H9 (cell line): ENCODE measurements at regions not wholly inside any gene's neighbourhood (a gene's known extent, or its start where the extent isn't known, plus 50 kb on each side); places are given as distances from the start of the nearest gene placed in this dataset.

Experiments used
- DNase-seq: peaks from one replicate; pipeline ENCODE4 v3.0.0-alpha.2; 2017
- H2AFZ ChIP-seq: one replicate; pipeline ENCODE4 v1.6.1; 2013; ENCODE audit warnings: mild to moderate bottlenecking, low read length, control low read depth, moderate library complexity
- H2AK5ac ChIP-seq: 2 replicates; pipeline ENCODE4 v1.6.1; 2013; ENCODE audit warnings: low read length, control low read depth, mixed read lengths; ENCODE audit not compliant: insufficient read length
- H2BK120ac ChIP-seq: one replicate; pipeline ENCODE4 v1.6.1; 2013; ENCODE audit warnings: low read depth, mild to moderate bottlenecking, low read length, control low read depth, inconsistent platforms; ENCODE audit not compliant: poor library complexity, severe bottlenecking
- H2BK12ac ChIP-seq: 2 replicates; pipeline ENCODE4 v1.6.1; 2013; ENCODE audit warnings: low read length, control low read depth, mixed read lengths, low read depth; ENCODE audit not compliant: insufficient read length
- H2BK15ac ChIP-seq: 2 replicates; pipeline ENCODE4 v1.6.1; 2013; ENCODE audit warnings: low read depth, low read length, control low read depth
- H2BK20ac ChIP-seq: one replicate; pipeline ENCODE4 v1.6.1; 2013; ENCODE audit warnings: low read depth, mild to moderate bottlenecking, low read length, control low read depth, inconsistent platforms; ENCODE audit not compliant: poor library complexity, severe bottlenecking
- H2BK5ac ChIP-seq: 2 replicates; pipeline ENCODE4 v1.6.1; 2013; ENCODE audit warnings: low read length, control low read depth, mixed read lengths; ENCODE audit not compliant: insufficient read length
- H3K14ac ChIP-seq: 2 replicates; pipeline ENCODE4 v1.6.1; 2013; ENCODE audit warnings: low read length, control low read depth; ENCODE audit not compliant: insufficient read depth
- H3K18ac ChIP-seq: 2 replicates; pipeline ENCODE4 v1.6.1; 2013; ENCODE audit warnings: low read depth, mild to moderate bottlenecking, mixed read lengths, low read length, control low read depth; ENCODE audit not compliant: insufficient read length
- H3K23ac ChIP-seq: 2 replicates; pipeline ENCODE4 v1.6.1; 2013; ENCODE audit warnings: low read length, control low read depth, mixed read lengths, low read depth; ENCODE audit not compliant: insufficient read length
- H3K23me2 ChIP-seq: 2 replicates; pipeline ENCODE4 v1.6.1; 2013; ENCODE audit warnings: low read depth, mild to moderate bottlenecking, mixed read lengths, low read length, control low read depth; ENCODE audit not compliant: insufficient read length, poor library complexity, severe bottlenecking
- H3K27ac ChIP-seq: 2 replicates; pipeline ENCODE4 v1.5.1; 2013; ENCODE audit warnings: low read length, control low read depth, mixed read lengths, low read depth; ENCODE audit not compliant: insufficient read length
- H3K27me3 ChIP-seq: 2 replicates; pipeline ENCODE4 v1.6.1; 2013; ENCODE audit warnings: low read length, control low read depth, inconsistent platforms; ENCODE audit not compliant: insufficient read depth
- H3K4ac ChIP-seq: 2 replicates; pipeline ENCODE4 v1.6.1; 2013; ENCODE audit warnings: low read depth, mild to moderate bottlenecking, control low read depth, inconsistent platforms, low read length, moderate library complexity
- H3K4me1 ChIP-seq: 2 replicates; pipeline ENCODE4 v1.6.1; 2013; ENCODE audit warnings: low read length, control low read depth, inconsistent platforms; ENCODE audit not compliant: insufficient read depth
- H3K4me2 ChIP-seq: 2 replicates; pipeline ENCODE4 v1.6.1; 2013; ENCODE audit warnings: low read length, control low read depth, mixed read lengths; ENCODE audit not compliant: insufficient read length, insufficient read depth
- H3K56ac ChIP-seq: 2 replicates; pipeline ENCODE4 v1.6.1; 2013; ENCODE audit warnings: low read depth, mild to moderate bottlenecking, mixed read lengths, low read length, control low read depth; ENCODE audit not compliant: insufficient read length
- H3K79me1 ChIP-seq: 2 replicates; pipeline ENCODE4 v1.6.1; 2013; ENCODE audit warnings: low read depth, mild to moderate bottlenecking, moderate library complexity, low read length, control low read depth, inconsistent platforms; ENCODE audit not compliant: insufficient read depth, poor library complexity, severe bottlenecking
- H3K79me2 ChIP-seq: 2 replicates; pipeline ENCODE4 v1.6.1; 2013; ENCODE audit warnings: low read length, control low read depth, inconsistent platforms; ENCODE audit not compliant: insufficient read depth
- H3K9ac ChIP-seq: 2 replicates; pipeline ENCODE4 v1.6.1; 2013; ENCODE audit warnings: low read length, control low read depth, mixed read lengths; ENCODE audit not compliant: insufficient read length; ENCODE audit errors: extremely low read depth
- H3K9me3 ChIP-seq: one replicate; pipeline ENCODE4 v1.6.1; 2013; ENCODE audit warnings: low read depth, low read length, inconsistent platforms; ENCODE audit not compliant: control insufficient read depth
- H3T11ph ChIP-seq: one replicate; pipeline ENCODE4 v1.6.1; 2013; ENCODE audit warnings: mild to moderate bottlenecking, low read length, control low read depth, inconsistent platforms
- H4K20me1 ChIP-seq: one replicate; pipeline ENCODE4 v1.6.1; 2013; ENCODE audit not compliant: control insufficient read depth, insufficient read length, insufficient read depth
- H4K5ac ChIP-seq: 2 replicates; pipeline ENCODE4 v1.6.1; 2013; ENCODE audit warnings: low read depth, mild to moderate bottlenecking, mixed read lengths, low read length, control low read depth; ENCODE audit not compliant: insufficient read length
- H4K8ac ChIP-seq: replicated peaks from 2 replicates; pipeline ENCODE4 v1.6.1; 2013; ENCODE audit warnings: low read length, control low read depth, mixed read lengths, low read depth; ENCODE audit not compliant: insufficient read length
- H4K91ac ChIP-seq: 2 replicates; pipeline ENCODE4 v1.6.1; 2013; ENCODE audit warnings: low read depth, mild to moderate bottlenecking, moderate library complexity, mixed read lengths, low read length, control low read depth; ENCODE audit not compliant: insufficient read length
- H3K27ac Mint-ChIP-seq, 3 experiments: 2 replicates in 2 of 3; 3 replicates in 1 of 3; pipeline ENCODE4 v1.8.0; 2020 to 2021; ENCODE audit warnings: mixed read lengths in 3 of 3, mild to moderate bottlenecking in 1 of 3, moderate library complexity in 1 of 3
- H3K27me3 Mint-ChIP-seq: 2 replicates; pipeline ENCODE4 v1.8.0; 2021; ENCODE audit warnings: low read depth, mild to moderate bottlenecking, moderate library complexity, mixed read lengths
- H3K36me3 Mint-ChIP-seq, 3 experiments: 2 replicates in 2 of 3; 3 replicates in 1 of 3; pipeline ENCODE4 v1.8.0; 2020 to 2021; ENCODE audit warnings: low read depth in 3 of 3, mixed read lengths in 3 of 3; ENCODE audit not compliant: insufficient read depth in 1 of 3
- H3K4me1 Mint-ChIP-seq, 2 experiments: 2 replicates each; pipeline ENCODE4 v1.8.0; 2020; ENCODE audit warnings: mixed read lengths in 2 of 2
- H3K4me3 Mint-ChIP-seq, 2 experiments: 2 replicates in 1 of 2; 3 replicates in 1 of 2; pipeline ENCODE4 v1.8.0; 2020 to 2021; ENCODE audit warnings: mild to moderate bottlenecking in 2 of 2, mixed read lengths in 2 of 2, moderate library complexity in 1 of 2
- H3K9me3 Mint-ChIP-seq, 2 experiments: 2 replicates in 1 of 2; 3 replicates in 1 of 2; pipeline ENCODE4 v1.8.0; 2020; ENCODE audit warnings: mild to moderate bottlenecking in 2 of 2, mixed read lengths in 2 of 2, moderate library complexity in 1 of 2
- WGBS: extraction: QIAGEN DNeasy Blood & Tissue Kit; methylation state at CpG from one replicate; pipeline ENCODE4 v1.1.7; 2013; ENCODE audit warnings: missing lambda C conversion rate, low lambda C conversion rate, mixed read lengths; ENCODE audit not compliant: insufficient read length; ENCODE audit errors: extremely low coverage; 5-methylcytosine and 5-hydroxymethylcytosine counted together
- TF ChIP-seq, protein P1 (sequence below): fragments of 200-600 bp; sonication (generic); conservative IDR thresholded peaks from 3 replicates; pipeline ENCODE4 v1.8.0; 2021; ENCODE audit warnings: antibody characterized with exemption, mild to moderate bottlenecking

DNA sequence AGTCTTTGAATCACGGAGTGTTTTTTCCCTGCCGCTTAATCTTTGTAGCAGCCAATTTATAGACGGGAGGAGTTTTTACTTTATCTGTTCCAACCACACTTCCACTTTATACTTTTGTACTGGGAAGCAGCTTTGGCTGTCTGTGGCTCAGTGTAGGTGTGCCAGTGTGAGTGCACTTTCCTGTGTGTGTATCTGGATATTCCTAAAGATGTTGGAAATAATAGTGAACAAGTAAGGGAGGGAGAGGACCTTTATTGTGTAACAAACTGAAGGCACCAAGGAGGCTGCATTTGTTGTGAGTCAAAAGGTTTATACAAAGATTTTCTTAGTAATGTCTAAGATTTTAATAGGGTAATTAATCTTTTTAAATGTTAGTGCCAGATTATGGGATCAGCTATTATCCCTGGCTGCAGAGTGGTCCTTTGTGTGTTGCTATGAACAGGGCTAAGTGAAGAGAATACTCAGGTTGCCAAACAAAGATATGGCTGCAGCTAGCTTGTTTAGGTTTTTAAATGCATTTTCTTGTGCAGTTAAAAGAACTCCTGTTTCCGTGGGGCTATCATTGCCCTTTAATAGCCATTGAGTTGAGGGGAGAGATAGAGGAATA is 226.3 kb downstream of the RNF144B start:
- Histone ChIP-seq H3K4me2 (no peak overlapping the region), H3K79me2 (no peaks in the 10 kb centered on the region), H2BK120ac (no peak overlapping the region), H3K18ac (no peak overlapping the region), H4K8ac (no peak overlapping the region), H3K27ac (no peak overlapping the region), H3T11ph (no peak overlapping the region), H2AK5ac (no peak overlapping the region), H3K23me2 (no peaks in the 10 kb centered on the region), H4K91ac (no peak overlapping the region), H3K9ac (no peak overlapping the region), H3K56ac (no peak overlapping the region), H3K23ac (no peak overlapping the region), H2BK20ac (no peak overlapping the region), H4K20me1 (no peaks in the 10 kb centered on the region), H2BK5ac (no peak overlapping the region), H3K14ac (no peak overlapping the region), H3K27me3 (no peaks in the 10 kb centered on the region), H3K4me1 (no peaks in the 10 kb centered on the region), H3K79me1 (no peaks in the 10 kb centered on the region), H4K5ac (no peak overlapping the region), H3K4ac (no peak overlapping the region), H3K9me3 (no peaks in the 10 kb centered on the region), H2AFZ (no peak overlapping the region), H2BK15ac (no peak overlapping the region), H2BK12ac (no peak overlapping the region)
- no peak for DNase-seq
- H3K27me3 Mint-ChIP-seq: no peaks in the 10 kb centered on the region
- TF ChIP-seq, protein P1, sequence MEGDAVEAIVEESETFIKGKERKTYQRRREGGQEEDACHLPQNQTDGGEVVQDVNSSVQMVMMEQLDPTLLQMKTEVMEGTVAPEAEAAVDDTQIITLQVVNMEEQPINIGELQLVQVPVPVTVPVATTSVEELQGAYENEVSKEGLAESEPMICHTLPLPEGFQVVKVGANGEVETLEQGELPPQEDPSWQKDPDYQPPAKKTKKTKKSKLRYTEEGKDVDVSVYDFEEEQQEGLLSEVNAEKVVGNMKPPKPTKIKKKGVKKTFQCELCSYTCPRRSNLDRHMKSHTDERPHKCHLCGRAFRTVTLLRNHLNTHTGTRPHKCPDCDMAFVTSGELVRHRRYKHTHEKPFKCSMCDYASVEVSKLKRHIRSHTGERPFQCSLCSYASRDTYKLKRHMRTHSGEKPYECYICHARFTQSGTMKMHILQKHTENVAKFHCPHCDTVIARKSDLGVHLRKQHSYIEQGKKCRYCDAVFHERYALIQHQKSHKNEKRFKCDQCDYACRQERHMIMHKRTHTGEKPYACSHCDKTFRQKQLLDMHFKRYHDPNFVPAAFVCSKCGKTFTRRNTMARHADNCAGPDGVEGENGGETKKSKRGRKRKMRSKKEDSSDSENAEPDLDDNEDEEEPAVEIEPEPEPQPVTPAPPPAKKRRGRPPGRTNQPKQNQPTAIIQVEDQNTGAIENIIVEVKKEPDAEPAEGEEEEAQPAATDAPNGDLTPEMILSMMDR: no peak
- H3K4me3 Mint-ChIP-seq: no peak overlapping the region
- WGBS: no CpG with 5 or more reads among the region's 4 CpGs
- peaks cover 1 to 11% (median 9%) of the 10 kb centered on the region in 3 experiments; a peak in 5 of 7 replicates for H3K36me3 Mint-ChIP-seq
- H3K4me1 Mint-ChIP-seq: peaks cover 4% of the 10 kb centered on the region in 2 experiments; a peak in 2 of 4 replicates
- H3K9me3 Mint-ChIP-seq: peaks cover 6 to 11% of the 10 kb centered on the region in 2 experiments; a peak in 4 of 5 replicates
- no peak overlapping the region for H3K27ac Mint-ChIP-seq
